ENCODE measurements at regions not wholly inside any gene's neighbourhood (a gene's known extent, or its start where the extent isn't known, plus 50 kb on each side); places are given as distances from the start of the nearest gene placed in this dataset.

GRCh38 chr1:14437417-14437918 is 161.0 kb upstream of the KAZN start:
- ChIA-PET POLR2A (no interaction called here), CTCF (no interaction called here)
- Mint-ChIP-seq H3K4me1 (no peaks in the 10 kb centered on the region), H3K9me3 (peaks cover 0 to 9% (median 0%) of the 10 kb centered on the region in 5 donors), H3K36me3 (no peaks in the 10 kb centered on the region), H3K4me3 (no peak overlapping the region), H3K27ac (no peak overlapping the region), H3K27me3 (no peaks in the 10 kb centered on the region)
- H3K27me3 ChIP-seq (ENCODE audit: insufficient read depth, low read length, poor library complexity, severe bottlenecking): no peaks in the 10 kb centered on the region
- H3K36me3 ChIP-seq (ENCODE audit: insufficient read depth, low read length): no peaks in the 10 kb centered on the region
- no peaks in the 10 kb centered on the region for H3K9me3 ChIP-seq (ENCODE audit: low read length)
- DNase-seq: no peak
- no peak overlapping the region for H3K4me3 ChIP-seq (ENCODE audit: low read length)
- H3K4me1 ChIP-seq (ENCODE audit: insufficient read depth, low read length): no peaks in the 10 kb centered on the region
- peak overlapping the region; percentile 7 for H3K27ac ChIP-seq (ENCODE audit: low read depth, low read length)

GRCh38 chr1:14438127-14438769 is 160.2 kb upstream of the KAZN start:
- no peak for DNase-seq
- no peaks in the 10 kb centered on the region for H3K36me3 Mint-ChIP-seq
- POLR2A ChIA-PET: no interaction called here
- H3K27ac Mint-ChIP-seq: no peak overlapping the region
- CTCF ChIA-PET: no interaction called here
- peaks cover 0 to 11% (median 0%) of the 10 kb centered on the region in 5 donors for H3K9me3 Mint-ChIP-seq
- no peak overlapping the region for H3K4me3 Mint-ChIP-seq
- Histone ChIP-seq H3K36me3 (ENCODE audit: insufficient read depth, low read length) (no peaks in the 10 kb centered on the region), H3K27me3 (ENCODE audit: insufficient read depth, low read length, poor library complexity, severe bottlenecking) (no peaks in the 10 kb centered on the region), H3K9me3 (ENCODE audit: low read length) (no peaks in the 10 kb centered on the region), H3K4me3 (ENCODE audit: low read length) (no peak overlapping the region), H3K4me1 (ENCODE audit: insufficient read depth, low read length) (no peaks in the 10 kb centered on the region), H3K27ac (ENCODE audit: low read depth, low read length) (no peak overlapping the region)
- H3K27me3 Mint-ChIP-seq: no peaks in the 10 kb centered on the region
- H3K4me1 Mint-ChIP-seq: no peaks in the 10 kb centered on the region

- no peak for DNase-seq
- no peaks in the 10 kb centered on the region for H3K4me1 ChIP-seq (ENCODE audit: insufficient read depth, low read length)
- no peak overlapping the region for H3K4me3 ChIP-seq (ENCODE audit: low read length)
- no peaks in the 10 kb centered on the region for H3K36me3 ChIP-seq (ENCODE audit: insufficient read depth, low read length)
- H3K27ac Mint-ChIP-seq: no peak overlapping the region
- no peaks in the 10 kb centered on the region for H3K9me3 ChIP-seq (ENCODE audit: low read length)
- H3K27me3 Mint-ChIP-seq: no peaks in the 10 kb centered on the region
- H3K4me3 Mint-ChIP-seq: no peak overlapping the region
- peaks cover 0 to 7% (median 0%) of the 10 kb centered on the region in 5 donors for H3K9me3 Mint-ChIP-seq
- H3K27me3 ChIP-seq (ENCODE audit: insufficient read depth, low read length, poor library complexity, severe bottlenecking): no peaks in the 10 kb centered on the region
- POLR2A ChIA-PET: no interaction called here
- CTCF ChIA-PET: no interaction called here
- no peaks in the 10 kb centered on the region for H3K4me1 Mint-ChIP-seq
- H3K27ac ChIP-seq (ENCODE audit: low read depth, low read length): no peak overlapping the region
- H3K36me3 Mint-ChIP-seq: no peaks in the 10 kb centered on the region
Observed at GRCh38 chr1:14439015-14439414, 159.5 kb upstream of the KAZN start.

GRCh38 chr1:14440166-14440565 is 158.3 kb upstream of the KAZN start:
- Histone ChIP-seq H3K27me3 (ENCODE audit: insufficient read depth, low read length, poor library complexity, severe bottlenecking) (no peaks in the 10 kb centered on the region), H3K27ac (ENCODE audit: low read depth, low read length) (no peak overlapping the region), H3K4me1 (ENCODE audit: insufficient read depth, low read length) (no peaks in the 10 kb centered on the region), H3K4me3 (ENCODE audit: low read length) (no peak overlapping the region), H3K9me3 (ENCODE audit: low read length) (no peaks in the 10 kb centered on the region), H3K36me3 (ENCODE audit: insufficient read depth, low read length) (no peaks in the 10 kb centered on the region)
- H3K9me3 Mint-ChIP-seq: peaks cover 0 to 7% (median 0%) of the 10 kb centered on the region in 5 donors
- CTCF ChIA-PET: no interaction called here
- no peak overlapping the region for H3K27ac Mint-ChIP-seq
- no peaks in the 10 kb centered on the region for H3K36me3 Mint-ChIP-seq
- POLR2A ChIA-PET: no interaction called here
- H3K27me3 Mint-ChIP-seq: peaks cover 0 to 1% of the 10 kb centered on the region in 2 donors
- no peak for DNase-seq
- H3K4me3 Mint-ChIP-seq: no peak overlapping the region
- no peaks in the 10 kb centered on the region for H3K4me1 Mint-ChIP-seq

GRCh38 chr1:14440731-14441130 is 157.8 kb upstream of the KAZN start:
- no peaks in the 10 kb centered on the region for H3K4me1 Mint-ChIP-seq
- Histone ChIP-seq H3K4me1 (ENCODE audit: insufficient read depth, low read length) (no peaks in the 10 kb centered on the region), H3K4me3 (ENCODE audit: low read length) (no peak overlapping the region), H3K36me3 (ENCODE audit: insufficient read depth, low read length) (no peaks in the 10 kb centered on the region), H3K9me3 (ENCODE audit: low read length) (no peaks in the 10 kb centered on the region), H3K27ac (ENCODE audit: low read depth, low read length) (no peak overlapping the region), H3K27me3 (ENCODE audit: insufficient read depth, low read length, poor library complexity, severe bottlenecking) (no peaks in the 10 kb centered on the region)
- peaks cover 0 to 7% (median 0%) of the 10 kb centered on the region in 5 donors for H3K9me3 Mint-ChIP-seq
- DNase-seq: no peak
- ChIA-PET CTCF (no interaction called here), POLR2A (no interaction called here)
- H3K27me3 Mint-ChIP-seq: peaks cover 0 to 1% of the 10 kb centered on the region in 2 donors
- no peak overlapping the region for H3K27ac Mint-ChIP-seq
- no peak overlapping the region for H3K4me3 Mint-ChIP-seq
- no peaks in the 10 kb centered on the region for H3K36me3 Mint-ChIP-seq

- Histone ChIP-seq H3K27ac (ENCODE audit: low read depth, low read length) (no peak overlapping the region), H3K9me3 (ENCODE audit: low read length) (no peaks in the 10 kb centered on the region), H3K4me1 (ENCODE audit: insufficient read depth, low read length) (no peaks in the 10 kb centered on the region), H3K4me3 (ENCODE audit: low read length) (no peak overlapping the region), H3K27me3 (ENCODE audit: insufficient read depth, low read length, poor library complexity, severe bottlenecking) (no peaks in the 10 kb centered on the region), H3K36me3 (ENCODE audit: insufficient read depth, low read length) (no peaks in the 10 kb centered on the region)
- ChIA-PET POLR2A (no interaction called here), CTCF (no interaction called here)
- peaks cover 0 to 1% of the 10 kb centered on the region in 2 donors for H3K27me3 Mint-ChIP-seq
- DNase-seq: no peak
- no peaks in the 10 kb centered on the region for H3K4me1 Mint-ChIP-seq
- H3K36me3 Mint-ChIP-seq: no peaks in the 10 kb centered on the region
- peaks cover 0 to 7% (median 0%) of the 10 kb centered on the region in 5 donors for H3K9me3 Mint-ChIP-seq
- H3K27ac Mint-ChIP-seq: no peak overlapping the region
- no peak overlapping the region for H3K4me3 Mint-ChIP-seq
Observed at GRCh38 chr1:14441302-14441741, 157.2 kb upstream of the KAZN start.

GRCh38 chr1:14442669-14443068 is 155.8 kb upstream of the KAZN start:
- H3K36me3 Mint-ChIP-seq: no peaks in the 10 kb centered on the region

GRCh38 chr1:14443164-14443787 is 155.2 kb upstream of the KAZN start:
- Mint-ChIP-seq H3K4me1 (no peaks in the 10 kb centered on the region), H3K36me3 (no peaks in the 10 kb centered on the region), H3K9me3 (peaks cover 0 to 7% (median 0%) of the 10 kb centered on the region in 5 donors), H3K27me3 (peaks cover 3% of the 10 kb centered on the region in 2 donors), H3K27ac (no peak overlapping the region), H3K4me3 (no peak overlapping the region)
- DNase-seq: no peak
- ChIA-PET POLR2A (no interaction called here), CTCF (no interaction called here)
- Histone ChIP-seq H3K36me3 (ENCODE audit: insufficient read depth, low read length) (no peaks in the 10 kb centered on the region), H3K4me3 (ENCODE audit: low read length) (no peak overlapping the region), H3K9me3 (ENCODE audit: low read length) (no peaks in the 10 kb centered on the region), H3K27me3 (ENCODE audit: insufficient read depth, low read length, poor library complexity, severe bottlenecking) (no peaks in the 10 kb centered on the region), H3K4me1 (ENCODE audit: insufficient read depth, low read length) (no peaks in the 10 kb centered on the region), H3K27ac (ENCODE audit: low read depth, low read length) (no peak overlapping the region)

More at GRCh38 chr1:14442669-14443068, 155.8 kb upstream of the KAZN start:
- peaks cover 0 to 7% (median 0%) of the 10 kb centered on the region in 5 donors for H3K9me3 Mint-ChIP-seq
- H3K9me3 ChIP-seq (ENCODE audit: low read length): no peaks in the 10 kb centered on the region
- peak overlapping the region in 1 of 7 donors; percentile 21 for H3K4me3 Mint-ChIP-seq
- H3K27ac ChIP-seq (ENCODE audit: low read depth, low read length): no peak overlapping the region
- no peaks in the 10 kb centered on the region for H3K4me1 ChIP-seq (ENCODE audit: insufficient read depth, low read length)
- H3K36me3 ChIP-seq (ENCODE audit: insufficient read depth, low read length): no peaks in the 10 kb centered on the region
- no peak for DNase-seq
- H3K4me3 ChIP-seq (ENCODE audit: low read length): no peak overlapping the region
- ChIA-PET POLR2A (no interaction called here), CTCF (no interaction called here)
- H3K27me3 ChIP-seq (ENCODE audit: insufficient read depth, low read length, poor library complexity, severe bottlenecking): no peaks in the 10 kb centered on the region
- no peaks in the 10 kb centered on the region for H3K4me1 Mint-ChIP-seq
- peaks cover 3% of the 10 kb centered on the region in 2 donors for H3K27me3 Mint-ChIP-seq
- no peak overlapping the region for H3K27ac Mint-ChIP-seq
